IPS-NIHi7 (cell line): ENCODE measurements at regions not wholly inside any gene's neighbourhood (a gene's known extent, or its start where the extent isn't known, plus 50 kb on each side); places are given as distances from the start of the nearest gene placed in this dataset.

Experiments used
- DNase-seq: peaks from one replicate; pipeline ENCODE4 v3.0.0; 2012; ENCODE audit warnings: mixed read lengths; ENCODE audit errors: extremely low spot score

GRCh38 chr13:51518827-51519226 is 65.4 kb upstream of the WDFY2 start:
- no peak for DNase-seq

DNA sequence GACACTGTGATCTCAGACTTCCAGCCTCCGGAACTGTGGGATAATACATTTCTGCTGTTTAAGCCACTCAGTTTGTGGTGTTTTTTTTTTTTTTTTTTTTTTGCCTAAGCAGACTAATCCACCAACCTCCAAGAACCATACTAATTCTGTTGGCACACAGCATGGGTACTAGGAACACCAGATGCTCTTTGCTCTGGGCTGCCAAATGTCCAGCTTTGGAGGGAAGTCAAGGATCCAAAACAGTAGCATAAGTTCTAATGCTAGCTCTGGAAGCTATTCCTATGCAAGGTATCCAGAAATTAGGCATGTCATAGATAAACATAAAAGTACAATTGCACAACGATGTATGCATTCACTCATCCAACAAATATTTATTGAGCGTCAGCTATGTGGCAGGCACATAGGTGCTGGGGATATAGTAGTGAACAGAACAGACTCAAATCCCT is 64.5 kb upstream of the WDFY2 start:
- DNase-seq: no peak

DNA sequence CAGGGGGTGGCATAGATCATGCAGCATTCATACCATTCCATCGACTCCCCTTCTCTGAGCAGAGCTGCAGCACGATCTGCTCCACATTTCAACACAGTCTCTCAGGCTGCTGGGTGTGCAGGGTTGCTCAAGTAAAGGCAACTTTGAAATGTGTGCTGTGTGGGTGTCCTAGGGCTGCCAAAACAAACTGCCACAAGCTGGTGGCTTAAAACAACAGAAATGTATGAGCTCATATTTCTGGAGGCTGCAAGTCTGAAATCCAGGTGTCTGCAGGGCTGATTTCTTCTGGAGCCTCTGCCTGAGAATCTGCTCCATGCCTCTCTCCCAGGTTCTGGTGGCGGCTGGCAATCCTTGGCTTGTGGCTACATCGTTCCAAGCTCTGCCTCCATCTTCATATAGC is 63.7 kb upstream of the WDFY2 start:
- DNase-seq: no peak

DNA sequence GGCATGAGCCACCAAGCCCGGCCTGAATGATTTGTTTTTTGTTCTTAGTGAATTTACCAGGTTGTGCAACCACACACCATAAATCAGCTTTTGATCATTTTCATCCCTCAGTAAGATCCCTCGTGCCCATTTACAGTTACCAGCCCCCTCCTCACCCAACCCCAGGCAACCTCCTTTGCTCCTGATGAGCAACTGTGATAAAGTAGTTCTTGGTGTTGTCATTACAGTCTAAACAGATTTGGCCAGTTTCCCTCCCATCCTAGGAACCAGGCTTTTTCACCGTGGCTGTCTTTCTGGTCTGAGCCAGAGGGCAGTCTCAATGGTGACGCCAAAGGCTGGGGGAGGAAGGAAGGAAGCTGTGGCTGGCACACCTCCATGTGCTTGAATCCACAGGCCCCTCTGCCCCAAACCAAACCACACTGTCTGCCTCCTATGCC is 61.2 kb upstream of the WDFY2 start:
- peak; percentile 29 for DNase-seq

DNA sequence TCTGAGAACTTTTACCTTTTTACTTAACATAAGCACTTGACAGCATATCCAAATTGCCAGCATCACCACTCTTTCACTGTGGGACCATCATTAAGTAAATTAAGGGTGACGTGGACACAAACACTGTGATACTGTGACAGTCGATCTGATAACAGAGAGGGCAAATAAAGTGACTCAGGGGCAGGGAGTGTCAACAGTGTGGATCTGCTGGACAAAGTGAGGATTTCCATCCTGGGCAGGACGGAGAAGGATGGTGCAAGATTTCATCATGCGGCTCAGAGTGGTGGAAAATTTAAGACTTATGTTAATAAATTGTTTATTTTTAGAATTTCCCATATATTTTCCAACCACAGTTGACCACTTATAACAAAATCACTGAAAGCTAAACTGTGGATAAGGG is 60.0 kb upstream of the WDFY2 start:
- no peak for DNase-seq

DNA sequence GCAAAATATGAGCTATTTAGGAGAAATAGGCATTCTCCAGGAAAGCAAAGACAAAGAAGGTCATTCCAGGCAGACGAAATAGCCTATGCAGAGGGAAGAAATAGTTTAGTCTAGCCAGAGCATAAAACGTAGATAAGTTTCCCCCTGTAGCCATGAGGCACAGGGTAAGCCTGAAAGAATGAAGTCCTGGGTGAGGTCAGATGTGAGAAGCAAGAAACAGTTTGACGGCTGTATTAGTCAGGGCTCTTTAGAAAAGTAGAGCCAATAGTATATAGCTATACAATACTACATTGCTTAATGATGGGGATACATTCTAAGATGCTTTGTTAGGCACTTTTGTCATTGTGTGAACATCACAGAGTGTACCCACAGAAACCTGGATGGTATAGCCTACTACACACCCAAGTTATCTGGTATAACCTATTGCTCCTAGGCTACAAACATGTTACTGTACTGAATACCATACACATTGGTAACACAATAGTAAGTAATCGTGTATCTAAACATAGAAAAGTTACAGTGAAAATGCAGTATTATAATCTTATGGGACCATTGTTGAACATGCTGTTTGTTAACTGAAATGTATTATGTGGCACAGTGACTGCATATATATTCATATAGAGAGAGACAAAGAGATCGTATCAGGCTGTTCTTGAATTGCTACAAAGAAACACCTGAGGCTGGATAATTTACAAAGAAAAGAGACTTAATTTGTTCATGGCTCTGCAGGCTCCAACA is 59.3 kb upstream of the WDFY2 start:
- DNase-seq: no peak

DNA sequence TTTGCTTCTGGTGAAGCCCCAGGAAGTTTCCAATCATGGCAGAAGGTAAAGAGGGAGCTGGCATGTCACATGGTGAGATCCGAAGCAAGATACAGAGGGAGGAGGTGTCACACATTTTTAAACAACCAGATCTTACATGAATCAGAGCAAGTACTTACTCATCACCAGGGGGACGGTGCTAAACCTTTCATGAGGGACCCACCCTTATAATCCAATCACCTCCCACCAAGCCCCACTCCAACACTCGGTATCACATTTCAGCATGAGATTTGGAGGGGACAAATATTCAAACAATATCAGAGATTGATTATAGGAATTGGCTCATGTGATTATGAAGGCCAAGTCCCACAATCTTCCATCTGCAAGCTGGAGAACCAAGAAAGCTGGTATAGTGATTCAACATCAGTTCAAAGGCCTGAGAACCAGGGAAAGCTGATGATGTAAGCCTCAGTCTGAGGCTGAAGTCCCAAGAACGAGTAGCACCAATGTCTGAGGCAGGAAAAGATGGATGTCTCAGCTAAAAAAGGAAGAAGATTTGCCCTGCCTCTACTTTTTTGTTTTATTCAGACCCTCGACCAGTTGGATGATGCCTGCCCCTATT is 58.6 kb upstream of the WDFY2 start:
- DNase-seq: no peak

GRCh38 chr13:51526202-51526601 is 58.1 kb upstream of the WDFY2 start:
- DNase-seq: no peak

- no peak for DNase-seq
Observed at GRCh38 chr13:51532736-51533197, 51.5 kb upstream of the WDFY2 start.

DNA sequence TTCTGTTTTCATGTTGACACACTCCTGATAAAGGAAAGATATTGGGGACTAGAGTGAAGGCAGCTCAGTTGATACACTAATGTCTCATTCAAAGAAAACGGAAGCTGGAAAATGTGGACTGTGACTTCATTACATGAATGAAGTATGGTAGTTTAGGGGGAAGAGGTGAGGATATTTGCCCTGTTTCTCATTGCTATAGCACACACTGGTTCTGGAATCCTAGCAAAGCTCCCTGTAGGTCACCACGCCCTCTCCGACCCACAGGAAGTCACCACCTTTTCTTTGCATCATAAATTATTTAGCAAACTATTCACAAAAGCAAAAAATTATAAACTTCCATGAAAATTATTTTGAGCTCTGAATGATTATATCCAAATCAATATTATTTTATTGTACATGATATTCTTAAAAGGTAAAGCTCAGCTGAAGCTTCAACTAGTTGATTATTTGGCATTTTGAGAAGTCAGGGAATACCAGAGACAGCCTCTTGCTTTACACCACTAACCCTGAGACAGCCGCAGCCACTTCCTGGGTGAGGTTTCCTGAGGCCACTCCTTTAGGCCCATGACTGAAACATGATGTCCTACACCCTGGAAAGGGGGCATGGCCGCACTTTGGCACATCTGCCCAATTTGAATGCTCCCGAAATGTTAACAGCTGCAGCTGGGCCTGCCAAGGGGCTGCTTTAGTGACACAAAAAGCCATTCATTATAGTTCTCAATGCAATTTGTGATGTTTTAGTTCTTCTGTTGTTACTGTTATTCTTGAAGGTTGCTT is 50.0 kb upstream of the WDFY2 start:
- DNase-seq: no peak
